ENCODE measurements at regions not wholly inside any gene's neighbourhood (a gene's known extent, or its start where the extent isn't known, plus 50 kb on each side); places are given as distances from the start of the nearest gene placed in this dataset.

DNA sequence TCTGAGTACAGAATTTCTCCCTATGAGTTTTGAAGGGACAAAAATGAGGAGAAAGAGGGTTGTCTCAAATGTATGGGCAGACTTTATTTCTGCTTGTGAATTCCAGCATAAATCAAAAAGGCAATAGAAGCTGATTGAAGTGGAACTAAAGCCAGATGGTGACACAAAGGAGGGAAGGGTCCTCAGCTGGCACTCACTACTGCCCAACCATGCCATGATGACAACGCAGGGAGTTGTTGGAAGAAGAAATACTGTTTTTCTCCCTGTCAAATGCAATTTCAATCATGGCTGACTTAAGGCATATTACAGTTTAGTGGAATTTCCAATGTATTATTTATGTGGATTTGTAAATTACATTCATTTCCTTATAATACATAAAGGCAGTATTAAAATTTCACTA lies 805.8 kb downstream of the ADGRL2 start:
- TF ChIP-seq, protein P1, sequence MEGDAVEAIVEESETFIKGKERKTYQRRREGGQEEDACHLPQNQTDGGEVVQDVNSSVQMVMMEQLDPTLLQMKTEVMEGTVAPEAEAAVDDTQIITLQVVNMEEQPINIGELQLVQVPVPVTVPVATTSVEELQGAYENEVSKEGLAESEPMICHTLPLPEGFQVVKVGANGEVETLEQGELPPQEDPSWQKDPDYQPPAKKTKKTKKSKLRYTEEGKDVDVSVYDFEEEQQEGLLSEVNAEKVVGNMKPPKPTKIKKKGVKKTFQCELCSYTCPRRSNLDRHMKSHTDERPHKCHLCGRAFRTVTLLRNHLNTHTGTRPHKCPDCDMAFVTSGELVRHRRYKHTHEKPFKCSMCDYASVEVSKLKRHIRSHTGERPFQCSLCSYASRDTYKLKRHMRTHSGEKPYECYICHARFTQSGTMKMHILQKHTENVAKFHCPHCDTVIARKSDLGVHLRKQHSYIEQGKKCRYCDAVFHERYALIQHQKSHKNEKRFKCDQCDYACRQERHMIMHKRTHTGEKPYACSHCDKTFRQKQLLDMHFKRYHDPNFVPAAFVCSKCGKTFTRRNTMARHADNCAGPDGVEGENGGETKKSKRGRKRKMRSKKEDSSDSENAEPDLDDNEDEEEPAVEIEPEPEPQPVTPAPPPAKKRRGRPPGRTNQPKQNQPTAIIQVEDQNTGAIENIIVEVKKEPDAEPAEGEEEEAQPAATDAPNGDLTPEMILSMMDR (conservative IDR thresholded peaks at IDR 0.05) = no peak
- H3K4me3 Mint-ChIP-seq = no peak overlapping the region
- no peak overlapping the region for H3K27ac Mint-ChIP-seq (ENCODE audit: unreplicated experiment)
- no peaks in the 10 kb centered on the region for H3K4me1 Mint-ChIP-seq
- H3K27me3 Mint-ChIP-seq (ENCODE audit: low read depth) = no peaks in the 10 kb centered on the region
- no peak for DNase-seq (ENCODE audit: low read depth, low spot score)
- H3K36me3 Mint-ChIP-seq (ENCODE audit: low read depth) = no peaks in the 10 kb centered on the region
- H3K9me3 Mint-ChIP-seq = no peaks in the 10 kb centered on the region

GRCh38 chr1:82604524-82604923 lies 803.8 kb downstream of the ADGRL2 start:
- H3K4me3 Mint-ChIP-seq = no peak overlapping the region
- no peaks in the 10 kb centered on the region for H3K4me1 Mint-ChIP-seq
- no peaks in the 10 kb centered on the region for H3K27me3 Mint-ChIP-seq (ENCODE audit: low read depth)
- no peaks in the 10 kb centered on the region for H3K9me3 Mint-ChIP-seq
- TF ChIP-seq, protein P1 (conservative IDR thresholded peaks at IDR 0.05) = peak; percentile 42
- DNase-seq (ENCODE audit: low read depth, low spot score) = no peak
- no peaks in the 10 kb centered on the region for H3K36me3 Mint-ChIP-seq (ENCODE audit: low read depth)
- H3K27ac Mint-ChIP-seq (ENCODE audit: unreplicated experiment) = no peak overlapping the region

DNA sequence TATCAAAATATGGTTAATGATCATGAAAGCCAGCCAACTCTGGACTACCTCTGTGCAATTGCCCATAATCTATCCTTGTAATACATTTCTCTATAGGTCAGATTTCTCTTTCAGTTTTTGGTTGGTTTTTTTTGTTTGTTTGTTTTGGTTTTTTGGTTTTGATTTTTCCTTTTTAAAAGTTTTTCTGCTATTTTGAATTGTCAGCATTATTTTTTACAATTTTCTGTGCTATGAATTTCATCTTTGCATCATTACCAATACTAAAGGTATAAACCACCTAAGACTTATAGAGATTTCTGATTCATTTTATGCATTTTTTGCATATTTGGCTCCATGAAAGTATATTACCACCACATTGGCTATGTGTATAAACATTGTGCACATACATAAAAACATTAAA lies 799.6 kb downstream of the ADGRL2 start:
- H3K4me1 Mint-ChIP-seq = no peaks in the 10 kb centered on the region
- H3K36me3 Mint-ChIP-seq (ENCODE audit: low read depth) = no peaks in the 10 kb centered on the region
- H3K27ac Mint-ChIP-seq (ENCODE audit: unreplicated experiment) = no peak overlapping the region
- TF ChIP-seq, protein P1 (conservative IDR thresholded peaks at IDR 0.05) = no peak
- H3K9me3 Mint-ChIP-seq = no peaks in the 10 kb centered on the region
- no peaks in the 10 kb centered on the region for H3K27me3 Mint-ChIP-seq (ENCODE audit: low read depth)
- no peak overlapping the region for H3K4me3 Mint-ChIP-seq
- no peak for DNase-seq (ENCODE audit: low read depth, low spot score)

DNA sequence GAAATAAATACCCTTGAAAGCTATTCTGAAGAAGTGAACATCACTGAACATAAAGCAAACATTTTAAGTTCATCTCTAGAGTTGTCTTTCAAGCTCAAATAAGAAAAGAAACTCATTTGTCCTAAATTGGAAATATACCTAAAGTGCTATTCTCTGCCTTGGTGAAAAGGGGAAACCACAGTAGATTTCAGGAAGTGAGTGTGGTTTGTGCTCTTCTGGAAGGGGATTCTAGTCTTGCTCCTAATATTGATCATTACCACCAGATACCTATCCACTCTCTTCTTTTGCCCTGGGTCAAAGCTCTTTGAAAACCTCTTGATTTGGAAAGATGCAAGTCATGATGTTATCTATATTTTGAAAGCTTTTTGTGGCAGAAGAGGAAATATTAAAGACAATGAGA lies 798.1 kb downstream of the ADGRL2 start:
- Mint-ChIP-seq H3K9me3 (no peaks in the 10 kb centered on the region), H3K4me1 (no peaks in the 10 kb centered on the region), H3K36me3 (ENCODE audit: low read depth) (no peaks in the 10 kb centered on the region), H3K27me3 (ENCODE audit: low read depth) (no peaks in the 10 kb centered on the region), H3K27ac (ENCODE audit: unreplicated experiment) (no peak overlapping the region), H3K4me3 (no peak overlapping the region)
- TF ChIP-seq, protein P1 (conservative IDR thresholded peaks at IDR 0.05) = no peak
- no peak for DNase-seq (ENCODE audit: low read depth, low spot score)

- TF ChIP-seq, protein P1 (conservative IDR thresholded peaks at IDR 0.05) = no peak
- Mint-ChIP-seq H3K4me1 (no peaks in the 10 kb centered on the region), H3K36me3 (ENCODE audit: low read depth) (no peaks in the 10 kb centered on the region), H3K4me3 (no peak overlapping the region), H3K27me3 (ENCODE audit: low read depth) (no peaks in the 10 kb centered on the region), H3K27ac (ENCODE audit: unreplicated experiment) (no peak overlapping the region), H3K9me3 (no peaks in the 10 kb centered on the region)
- no peak for DNase-seq (ENCODE audit: low read depth, low spot score)
Observed at GRCh38 chr1:82598337-82598736, 797.6 kb downstream of the ADGRL2 start.

DNA sequence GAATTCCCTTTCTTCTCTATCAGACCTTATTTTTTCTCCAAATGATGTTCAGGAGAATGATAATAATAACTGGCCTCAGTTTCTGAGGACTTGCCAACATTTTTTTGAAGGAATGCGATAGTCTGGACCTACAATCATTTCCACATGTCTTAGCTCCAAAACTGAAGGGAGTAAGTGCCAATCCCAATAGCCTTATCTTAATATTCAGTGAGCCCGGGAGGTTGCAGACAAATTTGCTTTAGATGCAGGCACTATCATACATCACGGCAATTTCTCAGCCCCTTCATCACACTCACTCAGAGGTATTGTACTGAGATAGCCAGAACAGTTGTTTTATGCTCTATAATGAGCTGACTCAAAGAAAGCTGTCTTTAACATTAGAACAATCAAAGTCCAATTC lies 796.9 kb downstream of the ADGRL2 start:
- Mint-ChIP-seq H3K4me1 (no peaks in the 10 kb centered on the region), H3K27ac (ENCODE audit: unreplicated experiment) (no peak overlapping the region), H3K9me3 (no peaks in the 10 kb centered on the region), H3K27me3 (ENCODE audit: low read depth) (no peaks in the 10 kb centered on the region), H3K4me3 (no peak overlapping the region), H3K36me3 (ENCODE audit: low read depth) (no peaks in the 10 kb centered on the region)
- DNase-seq (ENCODE audit: low read depth, low spot score) = no peak
- TF ChIP-seq, protein P1 (conservative IDR thresholded peaks at IDR 0.05) = no peak
